Large intestine (tissue), 3 donors: ENCODE measurements at regions not wholly inside any gene's neighbourhood (a gene's known extent, or its start where the extent isn't known, plus 50 kb on each side); places are given as distances from the start of the nearest gene placed in this dataset.
A peak's percentile ranks its signal among the peaks of the same experiment; 100 is the strongest.

ENCODE experiments used
- DNase-seq, 2 donors: peaks; one replicate each; pipeline versions ENCODE4 v3.0.0 to v3.0.0-alpha.2; 2013
- H3K27ac ChIP-seq: one replicate; pipeline ENCODE4 v1.5.1; 2013; ENCODE audit warnings: low read length
- H3K27me3 ChIP-seq: 2 replicates; pipeline ENCODE4 v1.6.1; 2013; ENCODE audit warnings: low read length; ENCODE audit not compliant: control insufficient read depth, insufficient read depth
- H3K36me3 ChIP-seq: 2 replicates; pipeline ENCODE4 v1.6.1; 2013; ENCODE audit warnings: low read length; ENCODE audit not compliant: control insufficient read depth, insufficient read depth
- H3K4me1 ChIP-seq: one replicate; pipeline ENCODE4 v1.6.1; 2013; ENCODE audit warnings: low read length; ENCODE audit not compliant: control insufficient read depth, insufficient read depth
- H3K4me3 ChIP-seq: one replicate; pipeline ENCODE4 v1.5.1; 2013; ENCODE audit warnings: low read length
- H3K9me3 ChIP-seq: one replicate; pipeline ENCODE4 v1.6.1; 2013; ENCODE audit warnings: mild to moderate bottlenecking, low read depth, low read length, moderate library complexity; ENCODE audit not compliant: control insufficient read depth
- WGBS: methylation state at CpG from one replicate; pipeline ENCODE4 v1.1.5; 2013; ENCODE audit warnings: low lambda C conversion rate; ENCODE audit not compliant: insufficient coverage; 5-methylcytosine and 5-hydroxymethylcytosine counted together

DNA sequence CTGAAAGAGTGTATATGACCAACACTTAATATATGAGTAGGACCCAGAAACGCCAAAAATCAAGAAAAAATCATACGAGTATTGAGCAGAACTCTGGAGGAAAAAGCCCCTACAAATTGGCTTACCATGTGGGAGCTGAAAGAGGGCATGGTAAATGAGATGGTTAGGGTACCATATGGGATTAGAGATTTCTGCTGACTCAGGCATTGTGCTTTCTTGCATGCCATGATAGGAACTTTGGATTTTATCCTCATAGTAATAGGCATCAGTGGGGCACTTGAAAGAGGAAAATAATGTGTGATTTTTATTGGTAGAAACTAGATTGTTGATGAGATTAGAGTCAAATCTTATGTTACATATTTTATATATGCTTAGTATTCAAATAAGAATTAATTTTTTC, 271.1 kb downstream of the CBLN2 start:
- H3K27me3 ChIP-seq = no peaks in the 10 kb centered on the region
- no peak for DNase-seq
- no peaks in the 10 kb centered on the region for H3K36me3 ChIP-seq
- H3K4me3 ChIP-seq = no peak overlapping the region
- no peak overlapping the region for H3K27ac ChIP-seq
- no CpG with 5 or more reads among the region's 2 CpGs for WGBS
- H3K4me1 ChIP-seq = no peaks in the 10 kb centered on the region
- no peaks in the 10 kb centered on the region for H3K9me3 ChIP-seq

GRCh38 chr18:72261590-72261989, 282.6 kb downstream of the CBLN2 start:
- Histone ChIP-seq H3K27me3 (no peaks in the 10 kb centered on the region), H3K27ac (no peak overlapping the region), H3K36me3 (no peaks in the 10 kb centered on the region), H3K4me3 (no peak overlapping the region), H3K4me1 (peaks cover 3% of the 10 kb centered on the region), H3K9me3 (no peaks in the 10 kb centered on the region)
- no CpG with 5 or more reads among the region's 2 CpGs for WGBS
- DNase-seq = peak; percentile 2 to 13

DNA sequence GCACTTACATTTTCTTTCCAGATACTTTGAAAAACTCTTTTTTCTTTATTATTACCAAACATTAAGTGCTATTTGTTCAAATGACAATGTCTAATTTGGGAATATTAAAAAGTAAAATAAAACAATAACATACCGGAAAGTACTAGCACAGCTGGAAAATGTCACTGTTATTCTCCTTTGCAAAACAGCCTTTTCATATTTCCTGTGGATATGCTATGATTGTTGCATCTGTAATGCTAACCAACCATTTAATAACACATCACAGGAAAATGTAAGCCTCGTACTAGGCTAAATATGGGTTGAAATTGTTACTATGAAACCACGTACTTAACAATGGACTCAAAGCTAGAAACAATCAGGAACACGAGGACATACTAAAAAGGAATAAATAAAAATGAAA, 298.1 kb downstream of the CBLN2 start:
- Histone ChIP-seq H3K36me3 (no peaks in the 10 kb centered on the region), H3K9me3 (peaks cover 2% of the 10 kb centered on the region), H3K4me1 (no peaks in the 10 kb centered on the region), H3K27ac (no peak overlapping the region), H3K4me3 (no peak overlapping the region), H3K27me3 (no peaks in the 10 kb centered on the region)
- WGBS = 83% methylated on average over 2 of the region's 4 CpGs
- no peak for DNase-seq

- no peaks in the 10 kb centered on the region for H3K36me3 ChIP-seq
- DNase-seq = no peak
- 45% methylated on average over 2 of the region's 2 CpGs for WGBS
- no peaks in the 10 kb centered on the region for H3K4me1 ChIP-seq
- H3K4me3 ChIP-seq = no peak overlapping the region
- H3K9me3 ChIP-seq = no peaks in the 10 kb centered on the region
- H3K27me3 ChIP-seq = no peaks in the 10 kb centered on the region
- no peak overlapping the region for H3K27ac ChIP-seq
Observed at GRCh38 chr18:72235422-72235821, 308.7 kb downstream of the CBLN2 start.

GRCh38 chr18:72233106-72233505, 311.0 kb downstream of the CBLN2 start:
- Histone ChIP-seq H3K27ac (no peak overlapping the region), H3K9me3 (no peaks in the 10 kb centered on the region), H3K4me3 (no peak overlapping the region), H3K27me3 (no peaks in the 10 kb centered on the region), H3K36me3 (no peaks in the 10 kb centered on the region), H3K4me1 (no peaks in the 10 kb centered on the region)
- 89% methylated on average over 2 of the region's 4 CpGs for WGBS
- DNase-seq = no peak

DNA sequence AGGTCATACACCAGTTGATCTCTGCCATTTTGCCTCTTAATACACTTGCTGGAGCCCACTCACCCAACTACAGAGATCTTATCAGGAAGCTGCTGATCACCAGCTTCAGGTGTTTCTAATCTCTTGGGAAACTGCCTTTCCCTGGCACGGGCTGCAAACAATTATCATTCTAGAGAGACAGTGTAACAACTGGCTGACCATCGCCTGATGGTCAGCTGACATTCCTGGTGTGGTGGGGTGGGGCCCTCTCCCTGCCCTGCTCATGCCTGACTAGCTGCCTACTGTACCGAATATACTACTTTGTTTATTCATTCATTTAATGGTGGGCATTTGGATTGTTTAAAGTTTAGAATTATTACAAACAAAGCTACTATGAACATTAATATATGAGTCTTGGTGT, 311.5 kb downstream of the CBLN2 start:
- no peak for DNase-seq
- no CpG with 5 or more reads among the region's 3 CpGs for WGBS

DNA sequence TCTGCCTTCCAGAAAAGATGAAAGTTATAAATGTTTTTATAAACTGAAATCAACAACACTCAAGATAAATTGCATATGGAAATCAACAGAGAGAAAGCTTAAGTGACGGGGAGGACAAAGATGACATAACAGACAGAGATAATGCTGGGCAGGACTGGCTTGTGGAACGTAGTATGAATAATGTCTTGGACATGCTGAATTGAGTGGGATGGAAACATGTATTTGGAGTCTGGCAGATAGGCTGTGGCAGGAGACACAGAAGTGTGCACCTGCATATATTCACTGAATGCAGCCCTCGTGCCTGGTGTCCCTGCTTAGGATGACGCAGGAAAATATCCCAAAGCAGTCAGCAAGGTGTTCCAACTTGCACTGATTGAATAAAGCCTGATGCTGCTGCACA, 318.2 kb downstream of the CBLN2 start:
- H3K9me3 ChIP-seq = no peaks in the 10 kb centered on the region
- no peak overlapping the region for H3K4me3 ChIP-seq
- 100% methylated on average over 1 of the region's 4 CpGs for WGBS
- no peak for DNase-seq
- H3K27ac ChIP-seq = no peak overlapping the region
- no peaks in the 10 kb centered on the region for H3K4me1 ChIP-seq
- H3K27me3 ChIP-seq = no peaks in the 10 kb centered on the region
- H3K36me3 ChIP-seq = no peaks in the 10 kb centered on the region

More for the DNA sequence above, 311.5 kb downstream of the CBLN2 start:
- Histone ChIP-seq H3K27ac (no peak overlapping the region), H3K36me3 (no peaks in the 10 kb centered on the region), H3K4me3 (no peak overlapping the region), H3K4me1 (no peaks in the 10 kb centered on the region), H3K9me3 (no peaks in the 10 kb centered on the region), H3K27me3 (no peaks in the 10 kb centered on the region)

DNA sequence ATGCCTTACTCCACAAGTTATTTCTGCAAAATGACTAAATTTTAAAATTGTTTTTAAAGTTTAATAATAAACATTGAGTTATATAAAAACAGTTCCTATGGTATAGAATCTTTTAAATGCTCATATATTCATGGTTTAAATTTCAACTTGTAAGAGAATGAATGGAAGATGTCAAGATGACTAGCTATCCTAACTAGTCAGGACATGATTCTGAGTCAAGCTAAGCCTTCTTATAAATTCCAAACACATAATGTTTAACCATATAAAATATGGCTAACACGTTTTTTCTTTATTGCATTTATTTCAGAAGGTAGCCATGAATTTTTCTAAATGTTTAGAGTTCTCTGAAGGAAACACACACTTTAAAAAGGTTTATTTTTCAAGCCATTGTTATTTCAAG, 320.4 kb downstream of the CBLN2 start:
- Histone ChIP-seq H3K4me1 (no peaks in the 10 kb centered on the region), H3K9me3 (no peaks in the 10 kb centered on the region), H3K36me3 (no peaks in the 10 kb centered on the region), H3K27ac (no peak overlapping the region), H3K4me3 (no peak overlapping the region), H3K27me3 (no peaks in the 10 kb centered on the region)
- DNase-seq = no peak
- 33% methylated on average over 1 of the region's 1 CpG for WGBS

DNA sequence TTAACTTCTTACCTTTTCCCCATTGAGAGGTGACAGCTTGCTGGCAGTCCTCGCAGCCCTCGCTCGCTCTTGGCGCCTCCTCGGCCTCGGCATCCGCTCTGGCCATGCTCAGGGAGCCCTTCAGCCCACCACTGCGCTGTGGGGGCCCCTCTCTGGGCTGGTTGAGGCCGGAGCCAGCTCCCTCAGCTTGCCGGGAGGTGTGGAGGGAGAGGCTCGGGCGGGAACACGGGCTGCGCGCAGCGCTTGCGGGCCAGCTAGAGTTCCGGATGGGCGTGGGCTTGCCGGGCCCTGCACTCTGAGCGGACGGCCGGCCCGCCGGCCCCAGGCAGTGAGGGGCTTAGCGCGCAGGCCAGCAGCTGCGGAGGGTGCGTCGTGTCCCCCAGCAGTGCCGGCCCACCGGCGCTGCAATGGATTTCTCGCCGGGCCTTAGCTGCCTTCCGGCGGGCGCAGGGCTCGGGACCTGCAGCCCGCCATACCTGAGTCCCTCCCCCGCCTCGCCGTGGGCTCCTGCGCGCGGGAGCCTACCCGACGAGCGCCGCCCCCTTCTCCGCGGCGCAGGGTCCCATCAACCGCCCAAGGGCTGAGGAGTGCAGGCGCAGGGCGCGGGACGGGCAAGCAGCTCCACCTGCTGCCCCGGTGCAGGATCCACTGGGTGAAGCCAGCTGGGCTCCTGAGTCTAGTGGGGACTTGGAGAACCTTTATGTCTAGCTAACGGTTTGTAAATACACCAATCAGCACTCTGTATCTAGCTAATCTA, 335.0 kb downstream of the CBLN2 start:
- Histone ChIP-seq H3K27ac (no peak overlapping the region), H3K4me3 (no peak overlapping the region), H3K36me3 (no peaks in the 10 kb centered on the region), H3K9me3 (peaks cover 5% of the 10 kb centered on the region), H3K4me1 (no peaks in the 10 kb centered on the region), H3K27me3 (no peaks in the 10 kb centered on the region)
- WGBS = no CpG with 5 or more reads among the region's 60 CpGs
- DNase-seq = no peak

DNA sequence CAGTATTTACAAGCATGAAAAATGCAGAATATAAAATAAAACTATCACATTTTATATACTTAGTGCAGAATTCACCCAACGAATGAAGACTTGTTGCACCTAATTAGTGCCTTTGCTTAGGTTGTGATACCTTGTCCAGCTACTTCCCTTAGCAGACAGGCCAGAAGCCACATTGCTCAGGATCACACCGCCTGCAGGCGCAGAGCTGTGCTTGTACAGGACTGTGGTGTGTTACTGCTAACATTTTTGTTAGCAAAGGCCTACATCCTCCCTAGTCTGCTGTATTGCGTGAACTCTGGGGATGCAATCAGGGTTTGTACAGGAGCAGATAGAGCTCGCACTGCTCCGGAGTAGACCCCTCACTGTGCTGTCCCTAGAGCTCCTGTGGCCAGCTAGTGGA, 336.9 kb downstream of the CBLN2 start:
- Histone ChIP-seq H3K4me1 (no peaks in the 10 kb centered on the region), H3K9me3 (peaks cover 5% of the 10 kb centered on the region), H3K27ac (no peak overlapping the region), H3K4me3 (no peak overlapping the region), H3K27me3 (no peaks in the 10 kb centered on the region), H3K36me3 (no peaks in the 10 kb centered on the region)
- no peak for DNase-seq
- WGBS = no CpG with 5 or more reads among the region's 6 CpGs

DNA sequence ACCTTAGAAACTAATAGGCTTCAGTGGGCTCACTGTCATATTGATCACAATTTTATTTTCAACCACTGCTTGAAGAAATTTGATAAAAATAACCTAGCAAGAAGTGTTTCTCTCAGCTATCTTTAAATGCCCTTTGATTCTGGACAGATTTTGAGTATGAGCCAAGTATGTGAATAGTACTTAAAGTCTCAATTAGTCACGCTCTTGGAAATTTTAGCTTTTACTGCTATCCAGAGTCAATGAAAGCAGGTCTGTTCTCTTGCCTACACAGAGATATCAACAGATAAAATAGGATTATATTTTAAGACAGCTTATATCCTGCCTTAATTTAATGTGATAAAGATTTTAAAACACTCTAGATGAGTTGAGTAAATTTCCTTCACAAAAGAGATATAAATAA, 337.3 kb downstream of the CBLN2 start:
- no peaks in the 10 kb centered on the region for H3K36me3 ChIP-seq
- H3K27me3 ChIP-seq = no peaks in the 10 kb centered on the region
- no peaks in the 10 kb centered on the region for H3K4me1 ChIP-seq
- peaks cover 5% of the 10 kb centered on the region for H3K9me3 ChIP-seq
- no peak overlapping the region for H3K27ac ChIP-seq
- DNase-seq = no peak
- no CpG with 5 or more reads among the region's 1 CpG for WGBS
- H3K4me3 ChIP-seq = no peak overlapping the region
